DND-41 (cell line): ENCODE measurements at regions not wholly inside any gene's neighbourhood (a gene's known extent, or its start where the extent isn't known, plus 50 kb on each side); places are given as distances from the start of the nearest gene placed in this dataset.

Experiments used
- CTCF ChIP-seq: IDR thresholded peaks from 2 replicates; pipeline ENCODE4 v1.5.1; 2012; ENCODE audit warnings: borderline replicate concordance, low read length, moderate library complexity, mild to moderate bottlenecking; ENCODE audit not compliant: poor library complexity, severe bottlenecking; ENCODE audit errors: extremely low read depth
- EZH2 ChIP-seq: IDR thresholded peaks from 3 replicates; pipeline ENCODE4 v1.6.1; 2012; ENCODE audit warnings: borderline replicate concordance, low read depth, mild to moderate bottlenecking, moderate library complexity, low read length, inconsistent platforms; ENCODE audit not compliant: severe bottlenecking

- TF ChIP-seq EZH2 (no peak), CTCF (no peak)
These were observed 229.0 kb upstream of the LRIG1 start for GRCh38 chr3:66729687-66730393.
